ENCODE measurements at regions not wholly inside any gene's neighbourhood (a gene's known extent, or its start where the extent isn't known, plus 50 kb on each side); places are given as distances from the start of the nearest gene placed in this dataset.

DNA sequence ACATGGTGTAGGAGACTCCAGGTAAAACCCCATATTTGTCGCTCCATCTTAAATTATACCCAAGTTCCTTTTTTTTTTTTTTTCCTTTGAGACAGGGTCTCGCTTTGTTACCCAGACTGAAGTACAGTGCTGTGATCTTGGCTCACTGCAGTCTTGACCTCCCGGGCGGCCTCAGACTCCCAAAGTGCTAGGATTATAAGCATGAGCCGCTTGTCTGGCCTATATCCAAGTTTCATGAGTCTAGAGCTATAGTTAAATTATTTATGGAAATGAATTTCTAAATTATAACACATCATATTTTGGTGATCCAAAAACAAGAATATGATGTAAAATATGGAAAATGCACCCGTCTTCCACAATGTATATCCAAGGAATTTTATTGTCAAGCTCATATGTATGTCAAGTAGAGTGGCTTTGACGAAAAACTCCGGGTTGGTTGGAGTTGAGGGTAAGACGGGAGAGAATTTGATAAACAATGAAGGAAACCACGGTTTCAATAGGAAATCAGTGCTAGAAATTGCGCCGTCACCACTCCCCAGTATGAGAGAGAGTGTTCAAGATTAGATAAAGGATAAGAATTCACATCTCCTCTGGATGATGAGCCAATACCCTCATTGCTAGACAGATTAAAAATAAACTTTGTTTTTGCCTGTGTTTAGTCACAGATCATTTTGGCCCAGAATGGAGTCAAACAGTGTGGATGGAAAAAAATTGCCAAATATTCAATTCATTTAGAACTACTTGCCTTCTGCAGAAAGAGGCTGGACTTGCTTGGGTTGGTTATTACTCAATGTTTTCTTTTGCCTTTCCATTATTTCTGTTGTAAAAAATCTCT, 209.2 kb upstream of the NR2F2 start:
- Histone ChIP-seq H3K27me3 (ENCODE audit: low read length) (no peaks in the 10 kb centered on the region), H3K27ac (ENCODE audit: low read length) (no peak overlapping the region), H3K9ac (ENCODE audit: low read length) (no peak overlapping the region), H2AFZ (ENCODE audit: low read length) (no peak overlapping the region), H3K4me3 (ENCODE audit: low read length) (no peak overlapping the region), H3K4me2 (ENCODE audit: low read depth, low read length, poor library complexity, severe bottlenecking) (no peak overlapping the region), H3K36me3 (ENCODE audit: insufficient read depth, low read length) (no peaks in the 10 kb centered on the region), H3K9me3 (ENCODE audit: low read length) (peaks cover 12% of the 10 kb centered on the region), H3K4me1 (ENCODE audit: low read length) (no peaks in the 10 kb centered on the region), H3K79me2 (ENCODE audit: low read length) (no peaks in the 10 kb centered on the region), H4K20me1 (ENCODE audit: insufficient read depth, low read depth, low read length) (no peaks in the 10 kb centered on the region), H3K9me2 (replicated peaks; ENCODE audit: insufficient read depth, low read length) (no peaks in the 10 kb centered on the region)
- no peak for DNase-seq

DNA sequence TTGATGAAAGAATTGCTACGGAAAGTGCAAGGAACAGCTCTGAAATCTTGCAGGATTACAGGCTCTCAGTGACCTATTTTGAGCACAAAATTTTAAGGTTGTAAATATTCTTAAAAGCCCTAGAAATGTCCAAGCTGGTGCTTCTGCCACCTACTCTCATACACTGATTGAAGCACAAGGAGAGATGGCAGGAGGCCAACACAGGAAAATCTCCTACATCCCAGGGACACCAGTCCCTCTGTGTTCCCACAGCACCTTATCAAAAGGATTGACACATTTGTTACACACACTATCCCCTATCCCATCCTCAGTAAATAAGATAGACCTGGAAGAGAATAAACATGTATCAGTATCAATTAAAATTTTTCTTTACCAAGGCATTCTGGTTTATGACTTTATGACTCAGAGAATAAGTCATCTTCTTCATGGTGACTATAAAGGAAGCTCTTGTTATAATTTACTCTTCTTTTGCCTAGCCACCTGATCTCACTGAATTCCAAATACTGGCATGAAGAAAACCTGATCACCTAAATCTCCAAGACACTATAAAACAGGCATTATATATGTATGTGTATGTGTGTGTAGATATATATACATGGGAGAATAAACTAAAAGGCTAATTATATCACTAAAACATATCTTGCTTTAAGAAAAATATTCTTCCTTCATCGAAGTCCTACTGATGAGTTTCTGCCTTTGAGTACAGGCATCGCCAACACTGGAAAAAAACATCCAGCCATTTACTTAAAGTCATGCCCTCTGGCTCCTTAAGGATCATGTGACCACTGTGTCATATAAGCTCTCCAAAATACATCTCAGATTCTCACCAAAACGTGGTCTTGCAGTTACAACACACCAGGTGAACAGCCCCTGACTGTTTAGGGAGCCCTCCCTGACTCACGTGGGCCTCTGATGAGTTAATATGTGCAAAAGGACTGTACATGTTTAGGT, 208.1 kb upstream of the NR2F2 start:
- no peaks in the 10 kb centered on the region for H3K27me3 ChIP-seq (ENCODE audit: low read length)
- no peak overlapping the region for H3K4me3 ChIP-seq (ENCODE audit: low read length)
- H2AFZ ChIP-seq (ENCODE audit: low read length) = no peak overlapping the region
- H3K9me2 ChIP-seq (replicated peaks; ENCODE audit: insufficient read depth, low read length) = no peaks in the 10 kb centered on the region
- H3K79me2 ChIP-seq (ENCODE audit: low read length) = no peaks in the 10 kb centered on the region
- H3K27ac ChIP-seq (ENCODE audit: low read length) = no peak overlapping the region
- no peaks in the 10 kb centered on the region for H3K36me3 ChIP-seq (ENCODE audit: insufficient read depth, low read length)
- no peak overlapping the region for H3K4me2 ChIP-seq (ENCODE audit: low read depth, low read length, poor library complexity, severe bottlenecking)
- H3K4me1 ChIP-seq (ENCODE audit: low read length) = no peaks in the 10 kb centered on the region
- H3K9me3 ChIP-seq (ENCODE audit: low read length) = peaks cover 12% of the 10 kb centered on the region
- H4K20me1 ChIP-seq (ENCODE audit: insufficient read depth, low read depth, low read length) = no peaks in the 10 kb centered on the region
- DNase-seq = no peak
- no peak overlapping the region for H3K9ac ChIP-seq (ENCODE audit: low read length)

DNA sequence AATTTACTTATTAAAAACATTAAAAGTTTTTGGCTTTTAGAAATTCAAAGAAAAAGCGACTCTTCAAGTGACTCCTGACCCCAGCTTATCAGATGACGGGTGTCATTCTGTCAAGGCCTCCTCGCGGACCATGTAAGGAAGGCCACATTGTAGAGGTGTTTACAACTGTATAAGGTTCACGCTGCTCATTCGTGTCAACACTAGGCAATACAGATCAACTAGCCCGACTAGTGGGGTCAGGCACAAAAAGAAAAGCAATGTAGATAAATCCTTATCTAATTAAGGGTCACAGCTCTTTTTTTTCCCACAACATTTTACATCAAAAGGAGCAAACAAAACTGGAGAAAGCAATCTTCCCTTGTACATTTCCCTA, 207.5 kb upstream of the NR2F2 start:
- peaks cover 10% of the 10 kb centered on the region for H3K9me3 ChIP-seq (ENCODE audit: low read length)
- no peak overlapping the region for H2AFZ ChIP-seq (ENCODE audit: low read length)

DNA sequence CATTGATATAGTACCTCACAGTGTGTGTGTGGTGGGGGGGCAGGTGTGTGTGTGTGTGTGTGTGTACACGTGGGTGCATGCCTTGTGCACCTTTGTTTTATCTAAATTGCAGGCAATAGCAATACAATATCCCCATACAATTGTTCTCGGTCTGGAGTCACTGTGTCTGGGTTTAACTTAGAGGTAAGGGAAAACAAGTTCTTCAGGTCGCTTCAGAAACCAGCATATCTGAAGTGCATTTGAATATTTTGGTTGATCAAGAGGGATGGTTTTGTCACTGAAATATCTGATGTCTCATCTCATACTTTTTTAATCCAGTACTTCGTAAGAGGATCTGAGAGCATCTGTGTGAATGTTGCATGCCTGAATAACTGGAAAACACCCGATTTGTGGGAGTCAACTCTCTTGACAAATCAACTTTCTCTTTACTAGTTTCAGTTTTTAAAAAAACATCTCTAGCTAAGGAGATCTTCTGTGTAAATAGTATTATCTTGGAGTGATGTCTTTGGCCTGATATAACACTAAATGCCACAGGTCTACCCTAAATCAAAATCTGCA, 206.8 kb upstream of the NR2F2 start:
- H2AFZ ChIP-seq (ENCODE audit: low read length) = no peak overlapping the region

More for the DNA sequence above, 207.5 kb upstream of the NR2F2 start:
- Histone ChIP-seq H3K4me3 (ENCODE audit: low read length) (no peak overlapping the region), H3K9ac (ENCODE audit: low read length) (no peak overlapping the region), H3K36me3 (ENCODE audit: insufficient read depth, low read length) (no peaks in the 10 kb centered on the region), H3K4me2 (ENCODE audit: low read depth, low read length, poor library complexity, severe bottlenecking) (no peak overlapping the region), H3K4me1 (ENCODE audit: low read length) (no peaks in the 10 kb centered on the region), H4K20me1 (ENCODE audit: insufficient read depth, low read depth, low read length) (no peaks in the 10 kb centered on the region), H3K79me2 (ENCODE audit: low read length) (no peaks in the 10 kb centered on the region), H3K27me3 (ENCODE audit: low read length) (no peaks in the 10 kb centered on the region), H3K27ac (ENCODE audit: low read length) (no peak overlapping the region), H3K9me2 (replicated peaks; ENCODE audit: insufficient read depth, low read length) (no peaks in the 10 kb centered on the region)
- no peak for DNase-seq

DNA sequence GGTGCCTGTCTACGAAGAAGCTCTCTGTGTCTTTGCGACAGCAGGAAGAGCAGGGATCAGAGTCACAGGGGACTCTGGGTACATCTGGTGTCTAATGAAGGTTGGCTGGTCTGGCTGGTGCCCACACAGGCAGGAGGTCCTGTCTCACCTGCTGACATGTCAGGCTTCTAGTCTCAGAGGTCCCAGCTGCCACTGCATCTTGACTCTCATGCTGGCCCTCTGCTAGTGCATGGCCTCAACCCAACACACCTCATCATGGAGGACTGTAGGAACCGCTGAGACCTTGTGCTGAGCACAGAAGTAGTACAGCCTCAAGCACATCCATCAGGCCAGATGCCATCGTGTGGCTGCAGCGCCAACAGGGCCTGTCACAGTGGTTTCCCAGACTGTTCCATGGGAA, 206.1 kb upstream of the NR2F2 start:
- no peak for DNase-seq
- Histone ChIP-seq H3K9ac (ENCODE audit: low read length) (no peak overlapping the region), H3K4me2 (ENCODE audit: low read depth, low read length, poor library complexity, severe bottlenecking) (no peak overlapping the region), H3K9me2 (replicated peaks; ENCODE audit: insufficient read depth, low read length) (no peaks in the 10 kb centered on the region), H4K20me1 (ENCODE audit: insufficient read depth, low read depth, low read length) (no peaks in the 10 kb centered on the region), H2AFZ (ENCODE audit: low read length) (no peak overlapping the region), H3K4me3 (ENCODE audit: low read length) (no peak overlapping the region), H3K4me1 (ENCODE audit: low read length) (no peaks in the 10 kb centered on the region), H3K9me3 (ENCODE audit: low read length) (peaks cover 10% of the 10 kb centered on the region), H3K36me3 (ENCODE audit: insufficient read depth, low read length) (no peaks in the 10 kb centered on the region), H3K27ac (ENCODE audit: low read length) (no peak overlapping the region), H3K79me2 (ENCODE audit: low read length) (no peaks in the 10 kb centered on the region), H3K27me3 (ENCODE audit: low read length) (no peaks in the 10 kb centered on the region)

More for the DNA sequence above, 206.8 kb upstream of the NR2F2 start:
- H3K4me1 ChIP-seq (ENCODE audit: low read length) = no peaks in the 10 kb centered on the region
- DNase-seq = no peak
- no peak overlapping the region for H3K9ac ChIP-seq (ENCODE audit: low read length)
- H3K9me3 ChIP-seq (ENCODE audit: low read length) = peaks cover 10% of the 10 kb centered on the region
- no peaks in the 10 kb centered on the region for H3K79me2 ChIP-seq (ENCODE audit: low read length)
- H3K4me3 ChIP-seq (ENCODE audit: low read length) = no peak overlapping the region
- no peaks in the 10 kb centered on the region for H4K20me1 ChIP-seq (ENCODE audit: insufficient read depth, low read depth, low read length)
- no peaks in the 10 kb centered on the region for H3K36me3 ChIP-seq (ENCODE audit: insufficient read depth, low read length)
- no peaks in the 10 kb centered on the region for H3K27me3 ChIP-seq (ENCODE audit: low read length)
- no peak overlapping the region for H3K4me2 ChIP-seq (ENCODE audit: low read depth, low read length, poor library complexity, severe bottlenecking)
- H3K9me2 ChIP-seq (replicated peaks; ENCODE audit: insufficient read depth, low read length) = no peaks in the 10 kb centered on the region
- H3K27ac ChIP-seq (ENCODE audit: low read length) = no peak overlapping the region

DNA sequence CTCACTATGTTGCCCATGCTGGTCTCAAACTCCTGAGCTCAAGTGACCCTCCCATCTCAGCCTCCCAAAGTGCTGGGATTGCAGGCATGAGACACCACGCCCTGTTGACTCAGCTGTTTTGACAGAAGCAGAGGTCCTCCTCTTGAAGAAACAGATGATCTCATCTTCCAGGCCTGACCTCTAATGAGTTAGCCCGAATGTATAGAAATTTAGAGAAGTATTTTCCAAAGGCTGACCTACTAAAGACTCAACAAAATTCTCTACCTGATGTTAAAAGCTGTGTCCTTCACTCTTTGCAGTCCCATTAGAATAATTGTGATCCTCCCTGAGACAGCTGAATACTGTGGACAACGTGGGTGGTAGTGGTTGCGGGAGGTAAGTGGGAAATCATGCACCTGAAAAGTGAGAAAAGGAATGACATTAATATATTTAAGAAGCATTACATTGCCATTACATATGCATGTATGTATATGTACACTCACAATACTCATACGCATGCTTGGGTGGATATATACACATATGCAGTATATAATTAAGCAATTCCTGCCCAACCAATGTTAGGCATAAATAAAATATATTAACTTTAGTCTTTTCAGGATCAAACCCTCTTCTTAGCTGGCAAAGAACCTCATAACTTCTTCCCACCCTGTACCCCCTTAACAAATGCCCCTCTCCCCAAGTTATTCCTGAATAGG, 204.6 kb upstream of the NR2F2 start:
- no peaks in the 10 kb centered on the region for H3K79me2 ChIP-seq (ENCODE audit: low read length)
- DNase-seq = no peak
- H3K4me2 ChIP-seq (ENCODE audit: low read depth, low read length, poor library complexity, severe bottlenecking) = no peak overlapping the region

DNA sequence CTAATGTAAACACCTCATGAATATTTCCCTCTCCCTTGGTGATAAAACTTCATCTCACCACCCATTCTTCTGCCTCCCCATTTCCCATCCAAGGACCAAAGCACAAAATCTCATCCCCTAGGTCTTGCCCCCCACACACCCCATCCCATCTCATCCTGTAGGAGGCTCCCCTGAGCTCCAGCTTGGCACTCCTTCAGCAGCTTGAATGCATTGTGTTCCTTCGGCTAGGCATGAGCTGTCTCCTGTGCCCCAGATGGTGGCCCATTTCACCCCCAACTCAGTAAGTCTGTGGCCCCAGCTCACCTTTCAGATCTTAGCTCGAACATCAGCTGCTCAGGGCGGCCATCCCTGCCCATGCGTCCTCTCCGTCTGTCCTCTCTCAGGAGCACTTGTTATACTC, 203.6 kb upstream of the NR2F2 start:
- no peak overlapping the region for H3K27ac ChIP-seq (ENCODE audit: low read length)
- H3K9me2 ChIP-seq (replicated peaks; ENCODE audit: insufficient read depth, low read length) = no peaks in the 10 kb centered on the region
- H4K20me1 ChIP-seq (ENCODE audit: insufficient read depth, low read depth, low read length) = no peaks in the 10 kb centered on the region
- H2AFZ ChIP-seq (ENCODE audit: low read length) = no peak overlapping the region
- peaks cover 10% of the 10 kb centered on the region for H3K9me3 ChIP-seq (ENCODE audit: low read length)
- H3K27me3 ChIP-seq (ENCODE audit: low read length) = no peaks in the 10 kb centered on the region
- DNase-seq = no peak
- no peak overlapping the region for H3K9ac ChIP-seq (ENCODE audit: low read length)
- no peaks in the 10 kb centered on the region for H3K4me1 ChIP-seq (ENCODE audit: low read length)
- no peak overlapping the region for H3K4me3 ChIP-seq (ENCODE audit: low read length)
- H3K36me3 ChIP-seq (ENCODE audit: insufficient read depth, low read length) = no peaks in the 10 kb centered on the region
- H3K79me2 ChIP-seq (ENCODE audit: low read length) = no peaks in the 10 kb centered on the region
- H3K4me2 ChIP-seq (ENCODE audit: low read depth, low read length, poor library complexity, severe bottlenecking) = no peak overlapping the region

More for the DNA sequence above, 204.6 kb upstream of the NR2F2 start:
- no peaks in the 10 kb centered on the region for H3K36me3 ChIP-seq (ENCODE audit: insufficient read depth, low read length)
- H3K4me3 ChIP-seq (ENCODE audit: low read length) = no peak overlapping the region
- no peaks in the 10 kb centered on the region for H3K9me2 ChIP-seq (replicated peaks; ENCODE audit: insufficient read depth, low read length)
- no peaks in the 10 kb centered on the region for H3K4me1 ChIP-seq (ENCODE audit: low read length)
- peaks cover 10% of the 10 kb centered on the region for H3K9me3 ChIP-seq (ENCODE audit: low read length)
- no peak overlapping the region for H3K9ac ChIP-seq (ENCODE audit: low read length)
- no peaks in the 10 kb centered on the region for H4K20me1 ChIP-seq (ENCODE audit: insufficient read depth, low read depth, low read length)
- no peak overlapping the region for H2AFZ ChIP-seq (ENCODE audit: low read length)
- no peak overlapping the region for H3K27ac ChIP-seq (ENCODE audit: low read length)
- no peaks in the 10 kb centered on the region for H3K27me3 ChIP-seq (ENCODE audit: low read length)

Measured in Karpas-422 (cell line).